ENCODE measurements at regions not wholly inside any gene's neighbourhood (a gene's known extent, or its start where the extent isn't known, plus 50 kb on each side); places are given as distances from the start of the nearest gene placed in this dataset.

DNA sequence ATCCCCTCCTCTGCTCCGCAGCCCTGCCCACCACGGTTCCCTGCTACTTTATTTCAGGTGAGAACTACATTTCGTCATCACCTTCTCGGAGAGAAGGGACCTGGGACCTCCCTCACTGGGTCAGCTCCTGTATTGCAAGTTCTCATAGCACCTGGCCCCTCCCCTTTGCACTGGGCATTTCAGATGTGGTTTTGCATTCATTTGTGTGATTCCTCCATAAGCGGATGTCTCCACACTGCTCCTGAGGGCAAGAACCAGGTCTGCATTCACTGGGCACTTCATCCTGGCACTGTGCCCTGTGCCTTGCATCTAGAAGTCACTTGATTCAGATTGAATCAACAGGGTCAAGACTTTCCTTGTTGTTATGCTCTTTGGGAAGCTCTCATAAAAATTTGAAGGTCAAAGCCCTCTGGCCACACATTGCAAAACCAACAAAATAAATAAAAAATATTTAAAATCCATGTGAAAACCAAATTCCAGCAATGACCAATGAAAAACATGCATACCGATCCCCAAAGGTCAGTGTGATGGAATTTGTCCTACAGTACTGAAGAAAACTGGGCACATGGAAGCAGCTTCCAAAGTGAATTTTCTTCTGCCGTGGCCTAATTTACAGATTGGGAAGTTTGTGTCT, 89.1 kb upstream of the F13A1 start:
- no peaks in the 10 kb centered on the region for H3K36me3 ChIP-seq (ENCODE audit: low read length)
- H3K9me3 ChIP-seq (ENCODE audit: insufficient read depth, low read length), result no peaks in the 10 kb centered on the region
- H3K27ac ChIP-seq (ENCODE audit: low read depth, low read length), result no peak overlapping the region
- TF ChIP-seq EZH2phosphoT487 (conservative IDR thresholded peaks at IDR 0.05; ENCODE audit: low read length), result no peak
- TF ChIP-seq, protein P1, sequence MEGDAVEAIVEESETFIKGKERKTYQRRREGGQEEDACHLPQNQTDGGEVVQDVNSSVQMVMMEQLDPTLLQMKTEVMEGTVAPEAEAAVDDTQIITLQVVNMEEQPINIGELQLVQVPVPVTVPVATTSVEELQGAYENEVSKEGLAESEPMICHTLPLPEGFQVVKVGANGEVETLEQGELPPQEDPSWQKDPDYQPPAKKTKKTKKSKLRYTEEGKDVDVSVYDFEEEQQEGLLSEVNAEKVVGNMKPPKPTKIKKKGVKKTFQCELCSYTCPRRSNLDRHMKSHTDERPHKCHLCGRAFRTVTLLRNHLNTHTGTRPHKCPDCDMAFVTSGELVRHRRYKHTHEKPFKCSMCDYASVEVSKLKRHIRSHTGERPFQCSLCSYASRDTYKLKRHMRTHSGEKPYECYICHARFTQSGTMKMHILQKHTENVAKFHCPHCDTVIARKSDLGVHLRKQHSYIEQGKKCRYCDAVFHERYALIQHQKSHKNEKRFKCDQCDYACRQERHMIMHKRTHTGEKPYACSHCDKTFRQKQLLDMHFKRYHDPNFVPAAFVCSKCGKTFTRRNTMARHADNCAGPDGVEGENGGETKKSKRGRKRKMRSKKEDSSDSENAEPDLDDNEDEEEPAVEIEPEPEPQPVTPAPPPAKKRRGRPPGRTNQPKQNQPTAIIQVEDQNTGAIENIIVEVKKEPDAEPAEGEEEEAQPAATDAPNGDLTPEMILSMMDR (IDR thresholded peaks at IDR 0.05; ENCODE audit: insufficient read depth, low read length, poor library complexity, severe bottlenecking), result no peak
- H4K20me1 ChIP-seq (ENCODE audit: low read depth, low read length), result no peaks in the 10 kb centered on the region
- no peaks in the 10 kb centered on the region for H3K9me2 ChIP-seq (replicated peaks; ENCODE audit: insufficient read depth, low read length)
- H2AFZ ChIP-seq (ENCODE audit: low read depth, low read length, severe bottlenecking), result no peak overlapping the region
- peaks cover 19% of the 10 kb centered on the region for H3F3A ChIP-seq (ENCODE audit: insufficient read depth)
- no peak overlapping the region for H3K4me3 ChIP-seq (ENCODE audit: insufficient read depth, low read length, poor library complexity, severe bottlenecking)
- no peak overlapping the region for H3K4me2 ChIP-seq (ENCODE audit: low read depth, low read length, poor library complexity, severe bottlenecking)
- no peaks in the 10 kb centered on the region for H3K79me2 ChIP-seq (ENCODE audit: insufficient read depth, low read length)
- H3K27me3 ChIP-seq (ENCODE audit: low read length), result no peaks in the 10 kb centered on the region
- H3K9ac ChIP-seq (ENCODE audit: low read length), result no peak overlapping the region

DNA sequence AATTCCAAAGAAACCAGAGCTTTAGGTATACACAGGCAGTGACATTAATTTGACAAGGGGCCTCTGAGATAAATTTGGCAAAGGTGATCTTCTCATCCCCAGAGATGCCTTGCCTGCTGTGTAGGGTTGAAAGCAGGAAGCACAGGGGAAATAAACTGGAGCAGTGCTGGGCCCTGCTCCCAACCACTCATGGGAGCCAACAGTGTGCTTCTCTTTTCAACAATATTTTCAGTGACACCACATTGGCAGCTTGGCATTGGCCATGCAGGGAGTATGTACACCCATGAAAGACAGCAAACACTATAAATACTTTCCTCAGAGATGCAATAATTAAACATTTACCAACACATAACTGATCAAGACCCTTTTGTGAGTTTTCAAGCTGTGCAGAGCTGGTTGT, 90.7 kb upstream of the F13A1 start:
- Histone ChIP-seq H3K36me3 (ENCODE audit: low read length) (no peaks in the 10 kb centered on the region), H3K9me3 (ENCODE audit: insufficient read depth, low read length) (no peaks in the 10 kb centered on the region), H3F3A (ENCODE audit: insufficient read depth) (peaks cover 17% of the 10 kb centered on the region), H3K27me3 (ENCODE audit: low read length) (no peaks in the 10 kb centered on the region), H3K79me2 (ENCODE audit: insufficient read depth, low read length) (no peaks in the 10 kb centered on the region), H3K9ac (ENCODE audit: low read length) (no peak overlapping the region), H3K4me3 (ENCODE audit: insufficient read depth, low read length, poor library complexity, severe bottlenecking) (no peak overlapping the region), H2AFZ (ENCODE audit: low read depth, low read length, severe bottlenecking) (no peak overlapping the region), H3K4me2 (ENCODE audit: low read depth, low read length, poor library complexity, severe bottlenecking) (no peak overlapping the region), H3K27ac (ENCODE audit: low read depth, low read length) (no peak overlapping the region), H4K20me1 (ENCODE audit: low read depth, low read length) (no peaks in the 10 kb centered on the region), H3K9me2 (replicated peaks; ENCODE audit: insufficient read depth, low read length) (no peaks in the 10 kb centered on the region)
- TF ChIP-seq, protein P1 (IDR thresholded peaks at IDR 0.05; ENCODE audit: insufficient read depth, low read length, poor library complexity, severe bottlenecking), result no peak
- TF ChIP-seq EZH2phosphoT487 (conservative IDR thresholded peaks at IDR 0.05; ENCODE audit: low read length), result no peak

DNA sequence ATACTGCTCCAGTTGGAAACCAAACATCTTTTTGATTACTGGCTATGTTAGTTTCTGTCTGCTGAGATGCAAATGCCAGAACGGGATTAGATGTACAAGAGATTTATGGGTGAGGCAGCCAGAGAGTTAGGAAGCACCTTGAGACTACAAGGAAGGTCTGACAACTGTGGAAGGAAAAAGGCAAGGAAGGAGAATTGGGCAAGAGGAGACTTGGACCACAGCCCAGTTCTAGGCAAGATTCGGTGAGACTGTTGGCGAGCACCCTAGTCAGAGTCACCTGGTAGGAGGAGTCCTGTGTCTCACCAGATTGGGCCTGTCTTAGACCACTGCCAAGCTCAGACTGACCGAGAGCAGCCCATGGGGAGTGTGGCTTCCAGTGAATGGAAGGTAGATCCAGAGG, 91.8 kb upstream of the F13A1 start:
- Histone ChIP-seq H3K9me3 (ENCODE audit: insufficient read depth, low read length) (no peaks in the 10 kb centered on the region), H3K4me2 (ENCODE audit: low read depth, low read length, poor library complexity, severe bottlenecking) (no peak overlapping the region), H4K20me1 (ENCODE audit: low read depth, low read length) (no peaks in the 10 kb centered on the region), H3K4me3 (ENCODE audit: insufficient read depth, low read length, poor library complexity, severe bottlenecking) (no peak overlapping the region), H2AFZ (ENCODE audit: low read depth, low read length, severe bottlenecking) (no peak overlapping the region), H3K79me2 (ENCODE audit: insufficient read depth, low read length) (no peaks in the 10 kb centered on the region), H3K9me2 (replicated peaks; ENCODE audit: insufficient read depth, low read length) (no peaks in the 10 kb centered on the region), H3K9ac (ENCODE audit: low read length) (no peak overlapping the region), H3K27ac (ENCODE audit: low read depth, low read length) (no peak overlapping the region), H3K27me3 (ENCODE audit: low read length) (no peaks in the 10 kb centered on the region), H3F3A (ENCODE audit: insufficient read depth) (peaks cover 6% of the 10 kb centered on the region; the same call in 1 of the 2 replicates), H3K36me3 (ENCODE audit: low read length) (no peaks in the 10 kb centered on the region)
- TF ChIP-seq, protein P1 (IDR thresholded peaks at IDR 0.05; ENCODE audit: insufficient read depth, low read length, poor library complexity, severe bottlenecking), result no peak
- TF ChIP-seq EZH2phosphoT487 (conservative IDR thresholded peaks at IDR 0.05; ENCODE audit: low read length), result no peak
